Activated T-cell treated with anti-CD3 and anti-CD28 coated beads, Interleukin-2, amount 50 U/mL, for 24 hours (primary cell): ENCODE measurements at regions not wholly inside any gene's neighbourhood (a gene's known extent, or its start where the extent isn't known, plus 50 kb on each side); places are given as distances from the start of the nearest gene placed in this dataset.

Source experiments
- DNase-seq: peaks from one replicate; pipeline ENCODE4 v3.0.0-alpha.2; 2020
- H3K27ac Mint-ChIP-seq: 2 replicates; pipeline ENCODE4 v1.8.0; 2020; ENCODE audit warnings: mild to moderate bottlenecking, mixed read lengths
- H3K27me3 Mint-ChIP-seq: 2 replicates; pipeline ENCODE4 v1.8.0; 2020; ENCODE audit warnings: mixed read lengths
- H3K36me3 Mint-ChIP-seq: 2 replicates; pipeline ENCODE4 v1.8.0; 2020; ENCODE audit warnings: low read depth, mixed read lengths
- H3K4me1 Mint-ChIP-seq: 2 replicates; pipeline ENCODE4 v1.8.0; 2020; ENCODE audit warnings: low read depth, mixed read lengths
- H3K4me3 Mint-ChIP-seq: 2 replicates; pipeline ENCODE4 v1.8.0; 2020; ENCODE audit warnings: mild to moderate bottlenecking, moderate library complexity, mixed read lengths
- H3K9me3 Mint-ChIP-seq: 2 replicates; pipeline ENCODE4 v1.8.0; 2020; ENCODE audit warnings: mixed read lengths

DNA sequence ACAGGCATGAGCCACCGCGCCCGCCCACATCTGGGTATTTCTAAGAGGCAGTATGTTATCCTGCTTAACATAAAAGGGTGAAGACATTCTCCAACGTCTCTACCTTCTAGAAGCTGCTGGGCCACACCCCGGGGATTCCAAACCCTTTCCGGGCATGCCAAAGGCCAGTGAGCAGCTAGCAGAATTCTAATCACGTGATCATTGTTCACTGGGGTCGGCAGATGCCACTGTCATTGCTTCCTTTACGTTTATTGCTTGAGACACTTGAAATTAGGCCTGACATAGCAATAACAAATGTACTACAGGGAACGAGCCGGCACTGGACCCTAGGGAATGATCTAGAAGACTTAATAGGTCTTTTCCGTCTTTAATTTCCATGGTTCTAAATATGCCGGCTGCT lies 141.2 kb upstream of the ZFHX3 start:
- H3K27me3 Mint-ChIP-seq, result no peaks in the 10 kb centered on the region
- no peak overlapping the region for H3K27ac Mint-ChIP-seq
- no peaks in the 10 kb centered on the region for H3K36me3 Mint-ChIP-seq
- DNase-seq, result no peak
- no peaks in the 10 kb centered on the region for H3K4me1 Mint-ChIP-seq
- H3K4me3 Mint-ChIP-seq, result no peak overlapping the region
- no peaks in the 10 kb centered on the region for H3K9me3 Mint-ChIP-seq

GRCh38 chr16:73186752-73187601 lies 139.0 kb upstream of the ZFHX3 start:
- H3K4me3 Mint-ChIP-seq, result no peak overlapping the region
- no peaks in the 10 kb centered on the region for H3K27me3 Mint-ChIP-seq

DNA sequence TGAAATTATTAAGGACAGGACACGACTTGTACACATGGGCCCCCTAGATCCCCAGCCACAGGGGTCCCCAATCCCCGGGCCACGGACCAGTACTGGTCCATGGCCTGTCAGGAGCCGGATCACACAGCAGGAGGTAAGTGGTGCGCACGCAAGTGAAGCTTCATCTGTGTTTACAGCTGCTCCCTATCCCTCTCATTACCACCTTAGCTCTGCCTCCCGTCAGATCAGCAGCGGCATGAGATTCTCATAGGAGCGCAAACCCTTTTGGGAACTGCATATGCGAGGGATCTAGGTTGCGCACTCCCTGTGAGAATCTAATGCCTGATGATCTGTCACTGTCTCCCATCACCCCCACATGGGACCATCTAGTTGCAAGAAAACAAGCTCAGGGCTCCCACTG lies 137.8 kb upstream of the ZFHX3 start:
- Mint-ChIP-seq H3K4me1 (no peaks in the 10 kb centered on the region), H3K9me3 (no peaks in the 10 kb centered on the region), H3K4me3 (no peak overlapping the region), H3K27me3 (no peaks in the 10 kb centered on the region), H3K27ac (no peak overlapping the region), H3K36me3 (no peaks in the 10 kb centered on the region)
- DNase-seq, result no peak

More at GRCh38 chr16:73186752-73187601, 139.0 kb upstream of the ZFHX3 start:
- H3K4me1 Mint-ChIP-seq, result no peaks in the 10 kb centered on the region
- H3K9me3 Mint-ChIP-seq, result no peaks in the 10 kb centered on the region
- no peaks in the 10 kb centered on the region for H3K36me3 Mint-ChIP-seq
- H3K27ac Mint-ChIP-seq, result no peak overlapping the region
- DNase-seq, result no peak

- DNase-seq, result no peak
- no peak overlapping the region for H3K4me3 Mint-ChIP-seq
- no peaks in the 10 kb centered on the region for H3K36me3 Mint-ChIP-seq
- no peaks in the 10 kb centered on the region for H3K9me3 Mint-ChIP-seq
- H3K27ac Mint-ChIP-seq, result no peak overlapping the region
- H3K27me3 Mint-ChIP-seq, result no peaks in the 10 kb centered on the region
- H3K4me1 Mint-ChIP-seq, result no peaks in the 10 kb centered on the region
These were observed 135.7 kb upstream of the ZFHX3 start for GRCh38 chr16:73183611-73184092.

GRCh38 chr16:73179705-73180331 lies 131.9 kb upstream of the ZFHX3 start:
- no peaks in the 10 kb centered on the region for H3K4me1 Mint-ChIP-seq
- H3K9me3 Mint-ChIP-seq, result no peaks in the 10 kb centered on the region
- H3K27me3 Mint-ChIP-seq, result no peaks in the 10 kb centered on the region
- no peak overlapping the region for H3K4me3 Mint-ChIP-seq
- H3K27ac Mint-ChIP-seq, result no peak overlapping the region
- H3K36me3 Mint-ChIP-seq, result no peaks in the 10 kb centered on the region
- DNase-seq, result no peak

GRCh38 chr16:73177729-73178295 lies 129.9 kb upstream of the ZFHX3 start:
- H3K4me3 Mint-ChIP-seq, result no peak overlapping the region
- H3K27me3 Mint-ChIP-seq, result no peaks in the 10 kb centered on the region
- H3K36me3 Mint-ChIP-seq, result no peaks in the 10 kb centered on the region
- H3K27ac Mint-ChIP-seq, result no peak overlapping the region
- no peaks in the 10 kb centered on the region for H3K9me3 Mint-ChIP-seq
- no peak for DNase-seq
- H3K4me1 Mint-ChIP-seq, result no peaks in the 10 kb centered on the region

GRCh38 chr16:73176577-73177013 lies 128.7 kb upstream of the ZFHX3 start:
- no peaks in the 10 kb centered on the region for H3K27me3 Mint-ChIP-seq
- no peak overlapping the region for H3K4me3 Mint-ChIP-seq
- no peak overlapping the region for H3K27ac Mint-ChIP-seq
- DNase-seq, result no peak
- H3K9me3 Mint-ChIP-seq, result no peaks in the 10 kb centered on the region
- no peaks in the 10 kb centered on the region for H3K4me1 Mint-ChIP-seq
- H3K36me3 Mint-ChIP-seq, result no peaks in the 10 kb centered on the region

GRCh38 chr16:73172973-73173709 lies 125.2 kb upstream of the ZFHX3 start:
- no peaks in the 10 kb centered on the region for H3K4me1 Mint-ChIP-seq
- no peak overlapping the region for H3K27ac Mint-ChIP-seq
- no peak for DNase-seq
- H3K4me3 Mint-ChIP-seq, result no peak overlapping the region
- H3K36me3 Mint-ChIP-seq, result no peaks in the 10 kb centered on the region
- no peaks in the 10 kb centered on the region for H3K9me3 Mint-ChIP-seq
- H3K27me3 Mint-ChIP-seq, result no peaks in the 10 kb centered on the region

GRCh38 chr16:73172241-73172972 lies 124.5 kb upstream of the ZFHX3 start:
- H3K27me3 Mint-ChIP-seq, result no peaks in the 10 kb centered on the region
- no peak overlapping the region for H3K4me3 Mint-ChIP-seq
- peaks cover 1% of the 10 kb centered on the region for H3K4me1 Mint-ChIP-seq
- H3K27ac Mint-ChIP-seq, result no peak overlapping the region
- H3K9me3 Mint-ChIP-seq, result no peaks in the 10 kb centered on the region
- H3K36me3 Mint-ChIP-seq, result no peaks in the 10 kb centered on the region
- no peak for DNase-seq

DNA sequence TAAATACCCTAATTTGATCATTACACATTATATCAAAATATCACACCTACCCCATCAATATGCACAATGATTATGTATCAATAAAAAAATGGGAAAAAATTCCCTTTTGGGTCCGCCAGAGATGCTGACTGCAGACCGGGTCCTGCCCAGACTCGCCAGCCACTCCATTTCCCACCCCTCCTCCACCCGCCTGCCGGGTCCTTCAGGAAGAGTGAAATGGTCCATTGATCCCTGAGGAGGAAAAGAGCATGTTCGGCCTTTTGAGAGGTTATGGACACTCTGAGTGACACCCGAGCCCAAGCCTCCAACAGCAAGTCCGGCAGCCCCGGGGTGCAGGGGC lies 123.9 kb upstream of the ZFHX3 start:
- H3K9me3 Mint-ChIP-seq, result no peaks in the 10 kb centered on the region
- H3K27ac Mint-ChIP-seq, result no peak overlapping the region
- H3K36me3 Mint-ChIP-seq, result no peaks in the 10 kb centered on the region
- H3K4me1 Mint-ChIP-seq, result peaks cover 5% of the 10 kb centered on the region
- H3K4me3 Mint-ChIP-seq, result no peak overlapping the region
- no peak for DNase-seq
- H3K27me3 Mint-ChIP-seq, result no peaks in the 10 kb centered on the region

DNA sequence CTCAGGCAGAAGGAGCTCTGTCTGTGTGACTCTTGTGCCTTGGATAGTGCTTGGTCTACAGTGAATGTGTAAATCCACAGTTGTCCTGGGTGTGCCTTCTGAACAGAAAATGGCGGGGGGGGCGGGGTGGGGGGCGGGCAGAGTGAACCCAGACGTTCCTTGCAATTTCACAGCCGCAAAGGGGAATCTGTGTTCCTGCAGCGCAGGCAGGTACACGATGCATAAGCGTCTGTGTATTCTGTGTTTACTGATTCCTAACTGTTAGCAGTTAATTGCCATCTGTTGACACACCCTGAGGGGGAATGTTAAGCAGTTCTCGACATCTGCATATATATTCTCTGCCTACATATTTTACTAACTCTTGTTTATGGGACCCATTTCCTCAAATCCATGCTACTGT lies 123.5 kb upstream of the ZFHX3 start:
- no peaks in the 10 kb centered on the region for H3K36me3 Mint-ChIP-seq
- no peak for DNase-seq
- H3K9me3 Mint-ChIP-seq, result no peaks in the 10 kb centered on the region
- H3K27me3 Mint-ChIP-seq, result no peaks in the 10 kb centered on the region
- H3K27ac Mint-ChIP-seq, result no peak overlapping the region
- no peak overlapping the region for H3K4me3 Mint-ChIP-seq
- peaks cover 10% of the 10 kb centered on the region for H3K4me1 Mint-ChIP-seq

- no peaks in the 10 kb centered on the region for H3K9me3 Mint-ChIP-seq
- DNase-seq, result no peak
- H3K27me3 Mint-ChIP-seq, result no peaks in the 10 kb centered on the region
- peaks cover 14% of the 10 kb centered on the region for H3K4me1 Mint-ChIP-seq
- no peak overlapping the region for H3K27ac Mint-ChIP-seq
- H3K4me3 Mint-ChIP-seq, result no peak overlapping the region
- H3K36me3 Mint-ChIP-seq, result no peaks in the 10 kb centered on the region
These were observed 122.7 kb upstream of the ZFHX3 start for GRCh38 chr16:73170612-73171038.

DNA sequence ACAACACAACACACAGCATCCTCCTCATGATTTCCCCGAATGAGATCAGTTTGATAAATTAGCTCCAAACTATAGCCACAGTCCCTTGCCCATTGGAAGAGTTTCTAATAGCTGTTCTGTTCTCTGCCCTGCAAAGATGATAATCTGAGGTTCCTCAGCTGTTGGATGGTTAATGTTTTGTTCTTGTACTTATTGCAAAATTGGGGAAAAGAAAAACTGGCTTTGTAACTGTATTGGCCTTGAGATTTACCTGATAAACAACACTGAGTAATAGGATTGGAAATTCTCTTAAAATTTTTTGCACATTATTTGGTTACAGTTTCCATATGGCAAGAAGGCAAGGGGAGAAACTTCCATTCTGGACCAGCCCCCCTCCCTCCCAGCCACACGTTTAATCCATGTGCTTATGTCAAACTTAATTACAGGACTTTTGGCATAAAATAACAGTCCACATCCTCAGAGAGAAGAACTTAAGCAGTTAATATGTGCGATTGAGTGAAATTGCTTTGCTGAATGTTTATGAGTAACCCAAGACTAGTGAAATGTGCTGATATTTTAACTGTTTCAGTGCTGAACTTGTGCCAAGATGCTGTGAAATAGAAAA lies 119.1 kb upstream of the ZFHX3 start:
- no peak overlapping the region for H3K27ac Mint-ChIP-seq

DNA sequence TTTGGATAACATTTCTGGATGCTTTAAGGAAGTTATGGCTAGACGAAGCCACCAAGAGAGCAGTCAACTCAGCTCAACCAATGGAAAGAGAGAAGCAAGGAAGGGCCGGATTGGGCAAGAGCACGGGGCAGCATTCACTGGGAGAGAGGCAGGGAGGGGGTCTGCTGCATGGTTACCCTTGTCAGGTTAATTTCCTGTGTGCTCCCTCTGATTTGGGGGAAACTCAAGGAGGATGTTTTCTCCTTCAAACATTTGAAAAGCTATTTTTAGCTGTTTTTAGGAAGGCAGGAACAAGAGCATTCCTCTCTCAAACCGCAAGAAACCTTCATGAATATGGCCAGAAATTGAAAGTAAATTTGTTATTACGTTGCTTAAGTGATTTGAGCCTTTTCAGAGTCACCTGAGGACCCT lies 118.5 kb upstream of the ZFHX3 start:
- DNase-seq, result no peak
- H3K27me3 Mint-ChIP-seq, result no peaks in the 10 kb centered on the region
- H3K36me3 Mint-ChIP-seq, result no peaks in the 10 kb centered on the region
- no peaks in the 10 kb centered on the region for H3K9me3 Mint-ChIP-seq
- H3K27ac Mint-ChIP-seq, result no peak overlapping the region
- no peak overlapping the region for H3K4me3 Mint-ChIP-seq
- H3K4me1 Mint-ChIP-seq, result peaks cover 14% of the 10 kb centered on the region

More for the DNA sequence above, 119.1 kb upstream of the ZFHX3 start:
- no peaks in the 10 kb centered on the region for H3K36me3 Mint-ChIP-seq
- no peaks in the 10 kb centered on the region for H3K9me3 Mint-ChIP-seq
- peaks cover 14% of the 10 kb centered on the region for H3K4me1 Mint-ChIP-seq
- no peaks in the 10 kb centered on the region for H3K27me3 Mint-ChIP-seq
- no peak for DNase-seq
- no peak overlapping the region for H3K4me3 Mint-ChIP-seq
